ENCODE measurements at regions not wholly inside any gene's neighbourhood (a gene's known extent, or its start where the extent isn't known, plus 50 kb on each side); places are given as distances from the start of the nearest gene placed in this dataset.

- ChIA-PET CTCF (ENCODE audit: low intra/inter-chr PET ratio, low total read pairs) (no interaction called here), POLR2A (no interaction called here)
- DNase-seq (ENCODE audit: low spot score) = no peak
- Histone ChIP-seq H3K4me1 (ENCODE audit: insufficient read depth, low read length) (no peaks in the 10 kb centered on the region), H3K4me2 (ENCODE audit: low read depth, low read length) (no peak overlapping the region), H4K20me1 (ENCODE audit: insufficient read depth, low read length) (no peaks in the 10 kb centered on the region), H3K36me3 (replicated peaks in 1 of 2; ENCODE audit: control insufficient read depth in 1 of 2, insufficient read depth in 2 of 2, low read length in 2 of 2) (no peaks in the 10 kb centered on the region), H3K27me3 (ENCODE audit: control insufficient read depth in 1 of 2, insufficient read depth in 2 of 2, low read length in 2 of 2) (no peaks in the 10 kb centered on the region), H3K9me3 (ENCODE audit: low read length) (no peaks in the 10 kb centered on the region), H3K79me2 (ENCODE audit: insufficient read depth, low read length) (no peaks in the 10 kb centered on the region), H3K9ac (ENCODE audit: insufficient read depth, low read depth, low read length) (no peak overlapping the region), H3K27ac (ENCODE audit: extremely low read length, insufficient read depth, low read length) (no peak overlapping the region), H3K4me3 (replicated peaks in 1 of 3; ENCODE audit: insufficient read depth in 1 of 3, low read depth in 2 of 3, low read length in 3 of 3) (no peak overlapping the region), H2AFZ (ENCODE audit: low read length) (no peak overlapping the region)
- FAIRE-seq = no peak
- intact Hi-C loops (cut with micrococcal nuclease; ENCODE audit: unreplicated experiment) (no loop called here), in situ Hi-C loops (cut with HindIII; ENCODE audit: extremely low pct_ligation_motif_present, low pct_unique_long_range_greater_than_20kb) (no loop called here)
- no peak for ATAC-seq
- WGBS (ENCODE audit: low lambda C conversion rate) = 0% methylated on average over 1 of the region's 1 CpG
- no TSS peak for BruUV-seq (replicated peaks)
- TF ChIP-seq CCDC6 (CRISPR knock-in tag; IDR thresholded peaks at IDR 0.05) = no peak
- TF ChIP-seq ATF1 (CRISPR knock-in tag; IDR thresholded peaks at IDR 0.05) = no peak
- no peak for TF ChIP-seq MEIS1 (CRISPR knock-in tag; IDR thresholded peaks at IDR 0.05; ENCODE audit: borderline replicate concordance)
- no peak for TF ChIP-seq RFXANK (CRISPR knock-in tag; IDR thresholded peaks at IDR 0.05)
- TF ChIP-seq SNAPC4 (CRISPR knock-in tag; IDR thresholded peaks at IDR 0.05) = no peak
- no peak for TF ChIP-seq HOXA3 (CRISPR knock-in tag; IDR thresholded peaks at IDR 0.05)
- TF ChIP-seq ZNF670 (CRISPR knock-in tag; IDR thresholded peaks at IDR 0.05; ENCODE audit: borderline replicate concordance) = no peak
- TF ChIP-seq PHF8 (CRISPR knock-in tag; IDR thresholded peaks at IDR 0.05) = no peak
- TF ChIP-seq ZNF781 (CRISPR knock-in tag; IDR thresholded peaks at IDR 0.05; ENCODE audit: borderline replicate concordance, not compliant biosample characterization) = no peak
- TF ChIP-seq CSRNP2 (CRISPR knock-in tag; conservative IDR thresholded peaks at IDR 0.05; ENCODE audit: low read depth) = no peak
- TF ChIP-seq DZIP1 (CRISPR knock-in tag; IDR thresholded peaks at IDR 0.05) = no peak
- no peak for TF ChIP-seq ZNF350 (CRISPR knock-in tag; IDR thresholded peaks at IDR 0.05; ENCODE audit: borderline replicate concordance, low read depth)
- no peak for TF ChIP-seq ZNF382 (CRISPR knock-in tag; IDR thresholded peaks at IDR 0.05; ENCODE audit: borderline replicate concordance)
- TF ChIP-seq MNT (IDR thresholded peaks at IDR 0.05) = no peak
- TF ChIP-seq MEIS2 (CRISPR knock-in tag; IDR thresholded peaks at IDR 0.05) = no peak
- no peak for TF ChIP-seq ZNF703 (CRISPR knock-in tag; IDR thresholded peaks at IDR 0.05; ENCODE audit: borderline replicate concordance)
Measured at GRCh38 chr2:56519806-56520205, 336.0 kb downstream of the CCDC85A start.
